HG03442 (cell line): ENCODE measurements at regions not wholly inside any gene's neighbourhood (a gene's known extent, or its start where the extent isn't known, plus 50 kb on each side); places are given as distances from the start of the nearest gene placed in this dataset.

Experiments used
- ATAC-seq: cut with Tn5 transposase; IDR thresholded peaks from one replicate; pipeline ENCODE4 v1.9.1; 2021; ENCODE audit warnings: mild to moderate bottlenecking, moderate library complexity; ENCODE audit not compliant: unreplicated experiment

- no peak for ATAC-seq
Observed at GRCh38 chr2:176388861-176389260, 119.6 kb downstream of the MTX2 start.

- ATAC-seq, result no peak
Observed at GRCh38 chr2:176390276-176391147, 121.3 kb downstream of the MTX2 start.

GRCh38 chr2:176391148-176391419 lies 121.8 kb downstream of the MTX2 start:
- ATAC-seq, result no peak

- ATAC-seq, result no peak
Observed at GRCh38 chr2:176392249-176392648, 123.0 kb downstream of the MTX2 start.

GRCh38 chr2:176392744-176393414 lies 123.6 kb downstream of the MTX2 start:
- ATAC-seq, result no peak

- no peak for ATAC-seq
Observed at GRCh38 chr2:176395273-176395854, 126.1 kb downstream of the MTX2 start.

GRCh38 chr2:176398243-176399073 lies 129.2 kb downstream of the MTX2 start:
- no peak for ATAC-seq

GRCh38 chr2:176399074-176399598 lies 129.9 kb downstream of the MTX2 start:
- no peak for ATAC-seq

- peak; percentile 71 for ATAC-seq
Observed at GRCh38 chr2:176405477-176405876, 136.2 kb downstream of the MTX2 start.

GRCh38 chr2:176407706-176408105 lies 138.5 kb downstream of the MTX2 start:
- no peak for ATAC-seq

- ATAC-seq, result no peak
Observed at GRCh38 chr2:176409671-176410070, 140.4 kb downstream of the MTX2 start.

GRCh38 chr2:176412136-176412535 lies 142.9 kb downstream of the MTX2 start:
- no peak for ATAC-seq

GRCh38 chr2:176413786-176414185 lies 144.5 kb downstream of the MTX2 start:
- ATAC-seq, result no peak

- no peak for ATAC-seq
Observed at GRCh38 chr2:176414641-176415040, 145.4 kb downstream of the MTX2 start.

GRCh38 chr2:176415174-176415895 lies 146.1 kb downstream of the MTX2 start:
- no peak for ATAC-seq

- no peak for ATAC-seq
Observed at GRCh38 chr2:176415937-176416499, 146.8 kb downstream of the MTX2 start.

GRCh38 chr2:176418768-176419167 lies 149.5 kb downstream of the MTX2 start:
- ATAC-seq, result no peak

GRCh38 chr2:176419591-176420071 lies 150.4 kb downstream of the MTX2 start:
- ATAC-seq, result no peak

GRCh38 chr2:176421297-176422050 lies 152.2 kb downstream of the MTX2 start:
- no peak for ATAC-seq
